ENCODE measurements at regions not wholly inside any gene's neighbourhood (a gene's known extent, or its start where the extent isn't known, plus 50 kb on each side); places are given as distances from the start of the nearest gene placed in this dataset.

DNA sequence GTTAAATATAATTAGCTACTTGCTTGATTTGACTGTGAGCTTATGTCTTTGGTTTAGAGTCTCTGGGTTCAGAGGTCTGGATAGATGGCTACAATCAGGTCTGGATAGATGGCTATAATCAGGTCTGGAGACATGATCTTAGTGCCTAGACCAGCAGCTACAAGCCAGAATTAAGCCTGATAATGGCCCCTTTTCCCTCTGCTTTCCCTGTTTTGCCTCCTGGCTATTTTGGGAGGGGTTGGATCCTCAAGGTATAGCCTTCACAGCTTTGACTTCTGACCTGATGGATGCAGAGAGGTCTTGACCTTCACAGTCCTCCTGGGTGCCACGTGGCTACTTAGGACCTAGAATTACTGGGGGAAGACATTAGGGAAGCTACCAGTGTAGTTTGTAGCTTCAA lies 877.7 kb downstream of the GALC start:
- no peak for TF ChIP-seq ZNF20 (CRISPR knock-in tag; IDR thresholded peaks at IDR 0.05)
- TF ChIP-seq BRD4 (CRISPR knock-in tag; IDR thresholded peaks at IDR 0.05) = no peak
- no peak for TF ChIP-seq U2AF1 (optimal IDR thresholded peaks at IDR 0.05; ENCODE audit: low read depth, low read length)
- no peak for TF ChIP-seq ZNF547 (CRISPR knock-in tag; IDR thresholded peaks at IDR 0.05)
- TF ChIP-seq SKI (IDR thresholded peaks at IDR 0.05; ENCODE audit: partially characterized antibody) = no peak
- no peak for TF ChIP-seq TAF1 (CRISPR knock-in tag; IDR thresholded peaks at IDR 0.05)
